NOMO-1 treated with DMSO at 0.1 percent for 48 hours (cell line): ENCODE measurements at regions not wholly inside any gene's neighbourhood (a gene's known extent, or its start where the extent isn't known, plus 50 kb on each side); places are given as distances from the start of the nearest gene placed in this dataset.
A peak's percentile ranks its signal among the peaks of the same experiment; 100 is the strongest.

Source experiments
- DNase-seq: peaks from one replicate; lab custom pipeline; 2025; ENCODE audit not compliant: unreplicated experiment; lab: John Stamatoyannopoulos, UW

DNA sequence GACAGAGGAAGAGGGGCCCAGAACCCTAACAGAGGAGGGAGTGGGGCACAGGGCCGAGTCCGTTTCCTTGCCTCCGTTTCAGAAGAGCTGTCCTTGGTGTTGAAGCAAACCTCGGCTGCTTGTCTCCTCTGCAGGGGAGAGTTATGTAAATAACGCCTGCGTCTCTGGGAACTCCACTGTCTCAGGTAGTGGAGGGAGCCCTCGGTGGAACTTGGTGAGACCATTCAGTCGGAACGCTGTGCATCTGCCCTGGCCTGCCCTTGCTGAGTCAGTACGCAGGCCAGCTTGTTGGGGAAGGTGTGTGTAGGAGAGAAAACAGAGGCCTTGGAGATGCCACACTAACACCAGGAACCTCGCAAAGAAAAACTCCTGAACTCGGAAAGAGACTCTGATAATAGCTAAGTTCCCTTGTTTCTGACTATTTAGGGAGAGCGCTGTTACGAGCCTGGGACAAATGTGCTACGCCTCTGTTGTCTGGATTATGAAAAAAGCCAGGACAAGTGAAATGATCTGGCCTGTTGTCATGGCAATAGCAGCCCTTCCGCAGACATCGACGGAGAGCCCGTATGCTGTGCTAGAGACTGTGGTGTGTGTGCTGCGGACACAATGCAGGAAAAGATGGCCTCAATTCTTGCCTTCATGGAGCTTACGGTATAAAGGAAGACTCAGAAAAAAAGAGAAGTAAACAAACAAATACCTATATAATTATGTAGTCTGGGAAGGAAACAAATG lies 94.6 kb upstream of the AKT3 start:
- DNase-seq = no peak

DNA sequence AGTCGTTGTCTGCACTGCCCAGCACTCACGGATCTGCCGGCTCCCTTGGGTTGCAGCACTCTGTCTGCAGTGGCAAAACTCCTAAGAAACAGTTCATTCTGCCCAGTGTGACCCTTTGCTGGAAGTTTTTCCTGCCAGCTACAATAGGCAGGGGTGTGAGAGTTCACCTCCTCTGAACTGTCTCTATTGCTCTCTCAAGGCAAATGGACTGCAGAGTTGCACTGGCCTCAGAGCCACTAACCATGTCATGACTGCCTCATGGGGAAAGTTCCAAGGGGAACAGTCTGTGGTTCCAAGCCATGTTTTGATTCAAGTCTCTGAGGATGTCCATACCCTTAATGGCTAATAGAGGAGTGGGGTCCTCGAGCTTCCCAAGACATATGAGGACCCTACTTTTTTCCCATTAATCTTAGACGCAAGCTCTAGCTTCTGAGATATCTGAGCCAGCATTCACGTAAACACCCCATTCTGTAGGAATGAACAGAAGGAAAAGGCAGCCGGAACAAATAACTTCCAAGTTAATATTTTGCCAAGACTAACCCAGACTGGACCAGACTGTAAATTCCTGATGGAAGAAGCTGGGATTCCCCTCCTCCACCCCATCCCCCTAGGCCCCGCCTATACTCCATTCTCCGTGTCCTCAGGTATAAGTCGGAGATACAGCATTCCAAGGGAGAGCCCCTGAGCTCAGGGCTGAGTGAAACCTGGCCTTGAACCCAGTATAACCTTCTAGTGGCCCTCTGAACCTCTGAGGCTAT lies 93.8 kb upstream of the AKT3 start:
- no peak for DNase-seq

DNA sequence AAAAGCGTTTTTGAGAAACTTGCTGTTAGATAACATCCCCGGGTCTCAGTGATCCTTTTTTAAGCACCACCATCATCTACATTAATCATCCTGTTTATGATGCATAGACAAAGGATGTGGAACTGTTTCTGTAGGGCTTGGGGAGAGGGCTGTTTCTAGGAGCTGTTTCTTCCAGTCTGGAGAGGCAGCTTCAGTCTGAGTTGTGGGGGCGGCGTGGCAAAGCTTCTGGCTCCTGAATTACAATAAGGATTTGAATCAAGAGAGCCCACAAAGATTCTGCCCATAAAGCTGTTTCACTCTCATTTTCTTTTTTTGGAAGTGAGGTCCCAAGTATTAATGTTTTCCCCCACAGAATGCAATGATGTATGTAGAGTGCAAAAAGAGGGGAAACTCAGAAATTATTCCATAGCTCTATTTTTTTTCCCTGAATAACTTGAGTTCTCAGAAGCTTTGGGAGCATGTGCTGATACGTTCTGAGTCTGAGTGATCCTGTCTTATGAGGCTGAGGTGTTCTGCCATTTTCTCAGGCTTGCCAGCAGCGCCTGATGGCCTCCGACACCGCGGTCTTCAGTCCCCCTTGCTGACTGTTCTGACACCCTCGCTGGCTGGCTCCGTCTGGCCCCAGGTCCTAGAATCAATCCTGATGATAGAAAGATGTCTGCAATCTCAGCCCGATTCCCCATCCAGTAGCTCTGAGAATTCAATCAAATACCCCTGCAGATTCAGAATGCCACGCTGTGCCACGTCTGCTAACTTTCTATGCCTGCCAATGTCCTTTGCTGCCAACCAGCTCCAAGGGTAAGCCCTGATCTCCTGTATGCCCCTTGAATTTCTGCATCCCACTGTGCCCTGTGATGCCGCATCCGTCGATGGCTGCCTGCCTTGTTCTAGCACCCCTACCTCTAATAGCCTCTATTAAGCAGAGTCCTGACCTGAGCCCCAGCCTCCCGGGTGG lies 92.4 kb upstream of the AKT3 start:
- no peak for DNase-seq

DNA sequence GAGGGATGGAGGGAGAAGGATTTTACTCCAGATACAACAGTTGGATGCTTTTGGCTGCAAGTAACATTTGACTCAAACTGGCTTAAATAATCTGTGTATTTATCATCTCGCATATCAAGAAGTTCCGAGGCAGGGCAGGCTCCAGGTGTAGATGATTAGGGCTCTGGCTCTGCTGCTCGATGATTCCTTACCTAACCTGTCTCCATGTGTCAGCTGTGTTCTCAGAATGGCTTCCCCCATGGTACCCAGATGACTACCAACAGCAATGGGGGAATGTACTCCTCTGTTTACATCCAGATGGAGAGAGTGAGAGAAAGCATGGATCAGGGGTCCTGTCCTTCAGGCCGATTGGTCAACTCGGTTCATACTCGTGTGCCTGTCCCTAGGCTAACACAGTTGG lies 90.4 kb upstream of the AKT3 start:
- no peak for DNase-seq

DNA sequence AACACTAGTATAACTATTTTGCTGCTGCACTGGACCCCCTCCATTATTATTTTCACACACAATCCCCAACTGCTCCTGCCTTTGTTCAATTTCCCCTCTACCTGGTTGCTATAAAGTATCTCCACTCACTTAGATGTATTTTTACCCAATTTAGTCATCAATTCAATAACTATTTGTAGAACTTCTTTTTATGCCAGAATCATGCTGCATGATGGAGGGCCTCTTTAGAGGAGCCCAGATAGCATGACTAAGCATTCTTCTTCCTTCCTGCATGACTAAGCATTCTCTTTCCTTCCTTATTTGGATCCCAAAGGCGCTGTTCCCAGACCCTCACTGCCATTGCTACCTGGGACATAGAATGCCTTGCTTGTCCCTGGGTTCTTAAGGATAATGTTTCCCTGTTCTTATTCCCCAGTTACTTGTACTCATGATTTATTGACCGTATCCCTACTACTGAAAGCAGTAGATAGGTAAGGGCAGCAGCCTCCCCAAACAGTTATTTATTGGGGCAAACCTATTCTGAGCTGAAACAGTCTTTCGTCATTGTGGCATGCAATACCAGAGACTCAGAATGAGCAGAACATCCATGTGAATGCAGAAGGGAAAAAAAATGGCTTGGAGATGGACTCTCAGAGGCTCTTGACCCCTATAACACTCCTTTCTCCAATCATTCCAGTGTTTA lies 89.3 kb upstream of the AKT3 start:
- DNase-seq = peak; percentile 54

DNA sequence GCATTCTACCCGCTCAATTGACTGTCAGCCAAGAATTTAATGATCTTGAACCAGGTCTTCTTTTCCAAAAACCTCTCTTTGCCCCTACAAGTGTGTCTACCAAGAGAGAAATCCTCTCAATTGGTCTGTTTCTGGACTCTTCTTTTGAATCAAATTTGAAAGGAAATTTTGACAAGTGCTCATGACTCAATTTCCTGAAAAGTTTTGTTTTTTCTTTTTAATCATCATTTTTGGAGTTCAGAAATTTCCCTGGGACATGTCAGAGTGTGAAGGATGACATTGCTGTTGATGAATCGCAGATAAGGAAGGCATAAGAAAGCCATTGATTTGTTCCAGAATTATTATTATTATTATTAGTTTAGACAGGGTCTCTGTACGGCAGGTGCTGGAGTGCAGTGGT lies 88.2 kb upstream of the AKT3 start:
- no peak for DNase-seq

DNA sequence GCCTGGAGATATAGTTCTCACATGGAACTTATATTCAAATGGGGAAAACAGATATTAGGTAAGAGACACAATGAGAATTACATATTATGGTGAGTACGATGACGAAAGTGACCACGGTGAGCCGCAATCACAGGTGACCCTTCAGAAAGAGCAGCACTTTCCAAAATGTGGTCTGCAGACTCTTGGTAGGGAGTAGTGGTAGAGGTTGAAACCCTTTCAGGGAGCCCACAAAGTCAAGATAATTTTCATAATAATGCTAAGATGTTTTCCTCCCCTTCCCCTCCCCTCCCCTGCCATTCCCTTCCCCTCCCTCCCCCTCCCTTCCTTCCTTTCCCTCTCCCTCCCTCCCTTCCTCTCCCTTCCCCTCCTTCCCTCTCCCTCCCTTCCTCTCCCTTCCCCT lies 83.5 kb upstream of the AKT3 start:
- DNase-seq = no peak

DNA sequence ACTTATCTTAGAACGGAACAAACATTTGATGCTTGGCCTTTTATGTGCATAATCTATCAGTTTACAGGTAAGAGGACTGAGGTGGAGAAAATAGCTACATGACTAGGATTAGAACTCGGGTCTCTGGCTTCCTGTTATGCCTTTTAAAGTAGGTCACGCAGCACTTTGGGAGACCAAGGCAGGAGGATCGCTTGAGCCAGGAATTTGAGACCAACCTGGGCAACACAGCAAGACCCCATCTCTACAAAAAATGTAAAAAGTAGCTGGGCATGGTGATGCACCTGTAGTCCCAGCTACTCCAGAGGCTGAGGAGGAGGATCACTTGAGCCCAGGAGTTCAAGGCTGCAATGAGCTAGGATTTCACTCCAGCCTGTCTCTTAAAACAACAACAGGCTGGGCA lies 81.9 kb upstream of the AKT3 start:
- DNase-seq = no peak

DNA sequence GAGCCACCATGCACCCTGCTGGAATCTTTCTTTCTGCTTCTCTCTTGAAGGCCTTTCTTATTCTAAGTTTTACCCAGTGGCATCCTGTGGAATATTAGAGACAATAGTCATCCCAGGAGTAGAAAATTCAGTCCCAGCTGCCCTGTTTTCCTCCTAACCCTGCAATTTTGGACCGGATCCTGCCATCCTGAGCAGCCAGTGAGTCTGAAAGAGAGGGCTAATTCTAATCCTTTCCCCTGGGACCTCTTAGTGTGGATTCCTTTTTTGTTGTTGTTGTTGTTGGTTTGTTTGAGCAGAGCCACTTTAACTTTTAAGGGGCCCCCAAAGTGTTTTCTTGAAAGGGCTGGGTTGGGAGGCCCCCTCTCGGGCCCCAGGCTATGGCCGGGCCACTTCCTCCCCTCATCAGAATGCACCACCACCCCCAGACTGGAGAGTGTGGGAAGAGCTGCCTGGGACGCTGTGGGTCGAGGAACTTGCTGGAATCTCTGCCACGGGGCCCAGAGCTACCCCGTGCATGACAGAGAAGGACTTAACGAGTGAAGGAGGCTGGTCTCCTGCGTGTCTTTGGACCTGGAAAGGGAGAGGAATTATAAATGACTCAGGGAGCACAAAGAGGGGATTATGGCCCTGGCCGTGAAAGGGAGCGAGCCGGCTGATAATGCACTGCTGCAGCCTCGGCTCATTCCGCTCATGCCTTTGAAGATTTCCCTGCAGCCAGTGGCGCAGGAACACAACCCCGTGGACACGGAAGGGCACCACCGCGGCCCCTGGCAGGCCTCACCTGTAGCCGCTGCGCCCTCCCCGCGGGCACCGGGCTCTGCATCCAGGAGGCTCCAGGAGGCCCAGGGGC lies 81.0 kb upstream of the AKT3 start:
- DNase-seq = no peak

DNA sequence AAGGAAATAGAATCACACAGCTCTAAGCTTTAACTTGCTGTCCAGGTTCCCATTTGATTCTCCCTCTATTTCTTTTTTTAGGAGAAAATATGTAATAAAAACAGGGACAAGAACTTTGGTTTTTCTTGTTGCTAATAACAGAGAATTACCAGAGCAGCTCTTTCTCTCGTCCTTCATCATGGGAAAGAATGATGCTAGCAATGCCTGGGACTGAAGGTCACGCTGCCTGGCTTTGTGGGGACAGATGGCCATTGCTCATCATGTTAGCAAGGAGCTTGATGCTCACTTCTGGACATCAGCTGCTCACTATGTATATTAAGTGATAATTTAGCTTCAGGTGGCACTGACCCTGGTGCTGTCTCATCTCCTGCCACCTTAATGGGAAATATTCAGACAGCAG lies 77.3 kb upstream of the AKT3 start:
- DNase-seq = no peak

DNA sequence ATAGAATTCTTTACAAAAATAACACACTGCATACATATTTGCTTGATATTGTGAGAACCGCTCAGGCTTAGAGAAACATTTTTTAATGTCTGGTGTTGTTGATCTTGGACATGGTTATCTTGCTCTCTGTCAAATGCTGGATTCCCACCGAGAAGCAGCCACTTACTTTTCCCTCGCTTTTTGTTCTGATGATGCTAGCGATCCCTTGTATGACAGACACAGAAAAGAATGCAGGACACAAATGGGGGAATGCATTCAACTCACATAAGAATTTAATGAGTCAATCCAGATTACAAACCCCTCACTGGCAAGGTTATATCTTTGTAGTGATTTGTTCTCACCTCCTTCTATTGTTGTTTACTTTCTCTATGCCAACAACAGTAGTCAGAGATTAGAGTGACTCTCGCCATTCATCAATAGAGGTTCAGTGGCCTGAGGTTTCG lies 76.8 kb upstream of the AKT3 start:
- no peak for DNase-seq

DNA sequence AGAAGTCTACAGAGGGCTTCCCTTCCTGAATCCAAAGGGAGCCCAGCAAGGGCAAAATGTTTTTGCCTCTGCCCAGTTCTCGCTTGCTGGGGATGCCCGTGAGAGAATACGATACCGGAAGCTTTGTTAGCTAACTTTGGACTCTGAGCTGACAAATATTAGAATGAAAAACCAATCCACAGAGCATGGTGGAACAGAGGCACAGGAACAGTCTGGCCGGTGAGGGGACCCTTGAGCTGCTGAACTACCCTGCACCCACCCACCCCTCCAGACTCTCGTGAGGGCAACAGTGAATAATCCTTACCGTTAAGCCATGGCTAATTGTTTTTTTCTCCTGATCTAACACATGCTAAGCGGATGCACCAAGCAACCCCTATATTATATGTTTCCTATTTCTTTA lies 76.3 kb upstream of the AKT3 start:
- DNase-seq = no peak

DNA sequence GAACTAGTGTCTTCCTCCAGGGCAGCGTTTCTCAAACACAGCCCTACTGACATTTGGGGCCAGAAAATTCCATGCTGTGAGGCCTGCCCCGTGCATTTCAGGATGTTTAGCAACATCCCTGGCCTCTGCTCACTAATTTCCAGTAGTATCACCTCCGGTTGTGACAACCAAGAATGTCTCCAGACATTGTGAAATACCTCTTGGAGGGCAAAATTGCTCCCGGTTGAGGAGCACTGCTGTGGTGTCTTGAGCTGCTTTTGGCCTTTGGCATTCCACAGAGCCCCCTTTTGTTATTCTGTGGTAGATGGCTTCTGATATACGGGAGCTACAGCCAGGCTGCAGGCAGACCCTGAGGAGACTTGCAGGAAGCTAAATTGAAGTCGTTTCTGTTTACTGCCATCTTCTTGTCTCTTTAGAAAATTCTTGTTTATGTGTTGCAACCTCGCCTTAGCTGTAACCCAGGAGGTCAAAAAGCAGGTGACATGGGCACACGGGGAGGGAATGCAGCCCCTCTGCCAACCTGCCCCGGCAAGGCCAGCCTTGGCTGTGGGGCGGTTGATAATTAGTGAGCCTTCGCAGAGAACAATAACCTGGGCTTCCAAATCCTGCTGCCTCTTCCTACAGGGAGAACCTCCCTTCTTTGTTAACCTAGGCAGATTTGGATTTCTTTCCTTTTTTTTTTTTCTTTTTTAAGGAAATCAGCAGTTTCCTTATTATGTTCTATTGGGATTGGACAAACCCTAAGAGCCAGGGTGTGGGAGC lies 74.7 kb upstream of the AKT3 start:
- no peak for DNase-seq

DNA sequence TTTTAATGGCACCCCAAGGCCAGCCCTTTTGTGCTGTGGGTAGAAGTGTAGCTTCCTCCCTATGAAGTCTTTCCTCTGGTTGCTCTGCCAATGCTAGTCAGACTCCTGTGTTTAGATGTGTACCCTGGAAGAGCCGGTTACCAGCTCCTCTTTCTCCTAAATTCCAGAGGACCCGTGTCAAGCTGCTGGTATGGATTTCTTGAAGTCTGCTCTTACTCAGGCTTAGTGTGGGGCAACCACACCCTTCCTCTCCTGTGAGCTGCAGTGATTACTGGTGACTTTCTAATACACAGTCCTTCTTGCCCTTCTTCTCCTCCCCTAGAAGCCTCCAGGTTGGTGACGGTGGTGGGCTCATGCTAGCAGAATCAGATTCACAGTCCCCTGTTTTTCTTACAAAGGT lies 74.1 kb upstream of the AKT3 start:
- no peak for DNase-seq

DNA sequence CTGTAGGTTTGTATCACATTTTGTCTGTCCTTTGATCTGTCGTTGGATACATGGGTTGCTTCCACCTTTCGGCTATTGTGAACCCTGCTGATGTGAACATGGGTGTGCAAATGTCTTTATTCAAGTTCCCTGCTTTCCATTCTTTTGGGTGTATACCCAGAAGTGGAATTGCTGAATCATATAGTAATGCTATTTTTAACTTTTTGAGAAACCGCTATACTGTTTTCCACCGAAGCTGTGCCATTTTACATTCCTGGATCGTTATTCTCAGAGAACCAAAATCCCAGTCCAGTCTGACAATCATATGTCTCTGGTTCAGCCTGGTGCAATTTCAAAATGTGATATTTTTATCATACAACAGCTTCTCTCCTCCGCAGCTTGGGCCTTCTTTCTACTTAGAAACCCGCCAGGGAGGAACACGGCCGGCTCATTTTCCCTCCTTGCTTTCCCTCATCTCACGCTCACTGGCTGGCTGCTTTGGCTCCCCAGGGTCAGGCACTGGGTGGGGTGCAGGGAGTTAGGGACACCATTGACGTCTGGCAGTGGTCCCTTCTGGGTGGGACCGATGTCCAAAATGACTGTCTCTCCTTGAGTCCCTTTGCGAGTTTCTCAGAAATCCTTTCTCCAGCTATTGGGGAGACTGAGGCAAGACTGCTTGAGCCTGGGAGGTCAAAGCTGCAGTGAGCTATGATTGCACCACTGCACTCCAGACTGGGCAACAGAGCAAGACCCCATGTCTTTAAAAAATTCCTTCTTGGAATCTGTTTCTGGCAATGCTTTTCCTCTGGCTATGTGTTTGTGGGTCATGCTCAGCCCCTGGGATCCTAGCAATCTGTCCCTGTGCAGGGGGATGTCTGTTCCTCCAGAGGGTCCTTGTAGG lies 73.5 kb upstream of the AKT3 start:
- DNase-seq = no peak

DNA sequence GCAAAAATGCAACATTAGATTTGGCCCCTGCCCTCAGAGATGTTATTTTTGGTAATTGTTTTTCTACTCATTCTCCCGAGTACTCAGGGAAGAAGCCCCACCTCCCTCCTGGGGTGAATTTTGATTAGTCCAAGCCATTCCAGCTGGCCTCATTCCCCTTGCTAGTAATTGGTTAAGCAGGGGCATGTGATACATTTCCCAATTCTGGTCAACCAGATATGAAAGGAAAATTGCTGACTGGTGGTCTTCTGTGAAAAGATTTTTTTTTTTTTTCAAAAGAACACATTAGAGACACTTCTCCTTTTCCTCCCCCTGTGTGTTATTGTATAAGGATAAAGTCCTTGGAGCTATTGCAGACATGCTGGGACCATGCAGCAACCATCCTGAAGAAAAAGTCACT lies 71.1 kb upstream of the AKT3 start:
- no peak for DNase-seq

DNA sequence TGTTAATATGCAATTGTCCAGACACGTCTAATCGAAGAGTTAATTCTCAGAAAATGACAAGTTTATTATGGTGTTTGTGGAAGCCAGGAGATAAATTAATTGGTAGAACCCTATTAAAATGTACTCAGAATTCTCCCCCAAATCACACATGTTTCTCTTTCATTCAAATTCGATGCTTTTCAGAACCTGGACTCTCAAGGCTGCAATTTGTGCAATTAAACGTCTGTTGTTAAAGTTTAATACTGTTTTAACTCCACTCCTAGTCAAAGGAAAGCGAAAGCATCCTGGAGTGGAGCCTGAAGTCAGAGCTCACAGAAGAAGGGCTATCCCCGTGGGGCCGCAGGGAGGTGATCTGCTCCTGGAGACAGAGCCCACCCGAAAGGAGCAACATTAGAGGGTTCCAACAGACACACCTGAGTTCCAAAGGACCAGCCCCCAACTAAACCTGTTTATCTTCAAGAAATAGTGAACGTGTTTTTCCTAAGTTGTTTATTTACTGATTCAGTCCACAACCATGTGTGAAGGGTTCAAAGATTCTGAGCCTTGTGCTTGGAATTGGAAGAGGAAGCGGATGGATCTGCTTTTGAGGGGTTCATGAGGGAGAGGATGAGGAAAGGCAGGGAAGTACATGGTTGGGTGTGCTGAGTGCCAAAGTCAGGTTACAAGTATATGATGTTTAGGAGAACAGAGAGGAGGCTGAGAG lies 68.0 kb upstream of the AKT3 start:
- DNase-seq = no peak
